GM18868 (cell line): ENCODE measurements at regions not wholly inside any gene's neighbourhood (a gene's known extent, or its start where the extent isn't known, plus 50 kb on each side); places are given as distances from the start of the nearest gene placed in this dataset.

Source experiments
- ATAC-seq: cut with Tn5 transposase; IDR thresholded peaks from one replicate; pipeline ENCODE4 v1.9.1; 2021; ENCODE audit warnings: mild to moderate bottlenecking, moderate library complexity; ENCODE audit not compliant: unreplicated experiment

GRCh38 chr11:98561877-98562395 is 458.8 kb upstream of the CNTN5 start:
- no peak for ATAC-seq

- ATAC-seq = no peak
Observed at GRCh38 chr11:98564233-98564632, 456.5 kb upstream of the CNTN5 start.

- ATAC-seq = no peak
Observed at GRCh38 chr11:98564881-98565280, 455.9 kb upstream of the CNTN5 start.

- no peak for ATAC-seq
Observed at GRCh38 chr11:98565311-98565710, 455.4 kb upstream of the CNTN5 start.

- no peak for ATAC-seq
Observed at GRCh38 chr11:98566978-98567377, 453.8 kb upstream of the CNTN5 start.

GRCh38 chr11:98568013-98568412 is 452.7 kb upstream of the CNTN5 start:
- ATAC-seq = no peak

- peak; percentile 65 for ATAC-seq
Observed at GRCh38 chr11:98572941-98573340, 447.8 kb upstream of the CNTN5 start.

- ATAC-seq = no peak
Observed at GRCh38 chr11:98587884-98588283, 432.9 kb upstream of the CNTN5 start.

- ATAC-seq = no peak
Observed at GRCh38 chr11:98589967-98590366, 430.8 kb upstream of the CNTN5 start.

GRCh38 chr11:98600103-98600502 is 420.6 kb upstream of the CNTN5 start:
- no peak for ATAC-seq

- no peak for ATAC-seq
Observed at GRCh38 chr11:98600786-98601773, 419.7 kb upstream of the CNTN5 start.

GRCh38 chr11:98616098-98616655 is 404.6 kb upstream of the CNTN5 start:
- no peak for ATAC-seq

- no peak for ATAC-seq
Observed at GRCh38 chr11:98621767-98622166, 399.0 kb upstream of the CNTN5 start.

- ATAC-seq = no peak
Observed at GRCh38 chr11:98625526-98625925, 395.2 kb upstream of the CNTN5 start.

- no peak for ATAC-seq
Observed at GRCh38 chr11:98630736-98631135, 390.0 kb upstream of the CNTN5 start.

- no peak for ATAC-seq
Observed at GRCh38 chr11:98657711-98658110, 363.0 kb upstream of the CNTN5 start.

GRCh38 chr11:98659431-98659830 is 361.3 kb upstream of the CNTN5 start:
- no peak for ATAC-seq

- no peak for ATAC-seq
Observed at GRCh38 chr11:98674390-98674789, 346.4 kb upstream of the CNTN5 start.

- no peak for ATAC-seq
Observed at GRCh38 chr11:98679673-98680072, 341.1 kb upstream of the CNTN5 start.

- ATAC-seq = no peak
Observed at GRCh38 chr11:98701541-98701940, 319.2 kb upstream of the CNTN5 start.

GRCh38 chr11:98703779-98704556 is 316.8 kb upstream of the CNTN5 start:
- ATAC-seq = no peak
